Fibroblast of villous mesenchyme (primary cell): ENCODE measurements at regions not wholly inside any gene's neighbourhood (a gene's known extent, or its start where the extent isn't known, plus 50 kb on each side); places are given as distances from the start of the nearest gene placed in this dataset.

ENCODE experiments used
- DNase-seq: peaks from one replicate; pipeline ENCODE4 v3.0.0-alpha.2; 2010; ENCODE audit warnings: low read depth
- H3K4me3 ChIP-seq: 2 replicates; pipeline ENCODE4 v1.5.1; 2011; ENCODE audit warnings: low read depth, mild to moderate bottlenecking, low read length
- CTCF ChIP-seq: IDR thresholded peaks from 2 replicates; pipeline ENCODE4 v1.5.1; 2012; ENCODE audit warnings: low read depth, mild to moderate bottlenecking, low read length; ENCODE audit not compliant: insufficient read depth

GRCh38 chr18:44592639-44593038 lies 88.0 kb upstream of the SETBP1 start:
- DNase-seq, result peak; percentile 88
- H3K4me3 ChIP-seq, result no peak overlapping the region
- no peak for TF ChIP-seq CTCF

- peak; percentile 79 for DNase-seq
Measured at GRCh38 chr18:44594799-44595467, 85.8 kb upstream of the SETBP1 start.

GRCh38 chr18:44597797-44598196 lies 82.9 kb upstream of the SETBP1 start:
- H3K4me3 ChIP-seq, result no peak overlapping the region
- no peak for TF ChIP-seq CTCF
- DNase-seq, result no peak

More at GRCh38 chr18:44594799-44595467, 85.8 kb upstream of the SETBP1 start:
- H3K4me3 ChIP-seq, result no peak overlapping the region
- TF ChIP-seq CTCF, result no peak

GRCh38 chr18:44598514-44598913 lies 82.2 kb upstream of the SETBP1 start:
- no peak overlapping the region for H3K4me3 ChIP-seq
- DNase-seq, result no peak
- TF ChIP-seq CTCF, result no peak

- no peak for TF ChIP-seq CTCF
- no peak for DNase-seq
- H3K4me3 ChIP-seq, result no peak overlapping the region
Measured at GRCh38 chr18:44599412-44599811, 81.3 kb upstream of the SETBP1 start.

GRCh38 chr18:44601447-44601846 lies 79.2 kb upstream of the SETBP1 start:
- DNase-seq, result peak; percentile 92
- H3K4me3 ChIP-seq, result no peak overlapping the region
- TF ChIP-seq CTCF, result no peak

DNA sequence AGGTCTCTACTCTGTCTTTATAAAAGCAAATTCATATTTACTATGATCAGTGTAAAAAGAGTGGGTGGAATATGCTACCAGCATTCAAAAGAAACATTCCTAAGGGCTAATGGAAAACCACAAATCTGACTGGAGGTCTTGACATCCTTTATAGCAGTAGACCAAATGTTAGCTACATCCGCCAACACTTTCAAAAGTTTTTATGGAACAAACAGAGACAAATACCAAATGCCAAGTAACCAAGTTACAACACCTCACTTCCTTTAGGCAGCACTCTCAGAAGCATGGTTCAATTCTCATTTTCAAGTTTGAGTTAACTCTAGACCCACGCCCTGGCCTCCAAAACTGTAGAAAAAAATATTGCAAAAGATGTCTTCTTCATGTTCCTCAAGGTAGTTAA lies 78.3 kb upstream of the SETBP1 start:
- no peak overlapping the region for H3K4me3 ChIP-seq
- peak; percentile 90 for DNase-seq
- TF ChIP-seq CTCF, result no peak
